ENCODE measurements at regions not wholly inside any gene's neighbourhood (a gene's known extent, or its start where the extent isn't known, plus 50 kb on each side); places are given as distances from the start of the nearest gene placed in this dataset.

GRCh38 chr9:14391620-14392019 lies 77.7 kb upstream of the NFIB start:
- Histone ChIP-seq H3K4me3 (replicated peaks in 1 of 3; ENCODE audit: insufficient read depth in 1 of 3, low read depth in 1 of 3, low read length in 3 of 3) (no peak overlapping the region), H3K9me1 (replicated peaks; ENCODE audit: control insufficient read depth, extremely low read depth, insufficient read depth, low read length) (no peaks in the 10 kb centered on the region), H3K4me2 (ENCODE audit: insufficient read depth, low read length) (no peak overlapping the region), H4K20me1 (replicated peaks; ENCODE audit: control insufficient read depth, extremely low read depth, insufficient read depth, low read length) (no peaks in the 10 kb centered on the region), H3K79me2 (ENCODE audit: control insufficient read depth, insufficient read depth, low read length) (no peaks in the 10 kb centered on the region), H3K27ac (ENCODE audit: insufficient read depth, low read depth, low read length) (no peak overlapping the region), H3K36me3 (ENCODE audit: control insufficient read depth in 2 of 2, extremely low read depth in 1 of 2, insufficient read depth in 2 of 2, low read length in 2 of 2) (no peaks in the 10 kb centered on the region), H3K4me1 (ENCODE audit: control insufficient read depth, extremely low read depth, insufficient read depth, low read length) (no peaks in the 10 kb centered on the region), H3K9me3 (replicated peaks; ENCODE audit: control insufficient read depth, insufficient read depth, low read length) (no peaks in the 10 kb centered on the region), H3K9ac (replicated peaks; ENCODE audit: extremely low read depth, insufficient read depth, low read length) (no peak overlapping the region), H3K27me3 (ENCODE audit: control insufficient read depth in 2 of 2, insufficient read depth in 2 of 2, low read length in 2 of 2) (no peaks in the 10 kb centered on the region), H2AFZ (ENCODE audit: low read depth, low read length) (no peak overlapping the region)
- no TSS peak for BruUV-seq (replicated peaks)
- ChIA-PET POLR2A (no interaction called here), CTCF (no interaction called here)
- peak; percentile 35 for FAIRE-seq
- dilution Hi-C loops (cut with MboI; ENCODE audit: extremely low pct_ligation_motif_present, low sequenced_read_pairs) = no loop called here
- no peak for TF ChIP-seq POLR2AphosphoS5 (IDR thresholded peaks at IDR 0.05; ENCODE audit: insufficient read depth, low read depth, low read length)
- no peak for TF ChIP-seq POLR2A (IDR thresholded peaks at IDR 0.05; ENCODE audit: low read depth, low read length)
- no peak for TF ChIP-seq CTCF (IDR thresholded peaks at IDR 0.05; ENCODE audit: extremely low read depth in 1 of 2, insufficient read depth in 1 of 2, low read depth in 1 of 2, low read length in 2 of 2)
- no peak for TF ChIP-seq EZH2 (IDR thresholded peaks at IDR 0.05; ENCODE audit: borderline replicate concordance, low read depth, low read length, severe bottlenecking)
- TF ChIP-seq GATA2 (IDR thresholded peaks at IDR 0.05; ENCODE audit: insufficient read depth, insufficient read length, low read depth, low read length) = no peak
- DNase-seq (ENCODE audit: low read depth, low spot score) = no peak
- intact Hi-C loops (cut with micrococcal nuclease) = no loop called here

- Histone ChIP-seq H3K27me3 (ENCODE audit: control insufficient read depth in 2 of 2, insufficient read depth in 2 of 2, low read length in 2 of 2) (no peaks in the 10 kb centered on the region), H3K9me1 (replicated peaks; ENCODE audit: control insufficient read depth, extremely low read depth, insufficient read depth, low read length) (no peaks in the 10 kb centered on the region), H3K9me3 (replicated peaks; ENCODE audit: control insufficient read depth, insufficient read depth, low read length) (no peaks in the 10 kb centered on the region), H2AFZ (ENCODE audit: low read depth, low read length) (no peak overlapping the region), H4K20me1 (replicated peaks; ENCODE audit: control insufficient read depth, extremely low read depth, insufficient read depth, low read length) (no peaks in the 10 kb centered on the region), H3K4me1 (ENCODE audit: control insufficient read depth, extremely low read depth, insufficient read depth, low read length) (no peaks in the 10 kb centered on the region), H3K36me3 (ENCODE audit: control insufficient read depth in 2 of 2, extremely low read depth in 1 of 2, insufficient read depth in 2 of 2, low read length in 2 of 2) (no peaks in the 10 kb centered on the region), H3K79me2 (ENCODE audit: control insufficient read depth, insufficient read depth, low read length) (no peaks in the 10 kb centered on the region), H3K4me3 (replicated peaks in 1 of 3; ENCODE audit: insufficient read depth in 1 of 3, low read depth in 1 of 3, low read length in 3 of 3) (no peak overlapping the region), H3K9ac (replicated peaks; ENCODE audit: extremely low read depth, insufficient read depth, low read length) (no peak overlapping the region), H3K27ac (ENCODE audit: insufficient read depth, low read depth, low read length) (no peak overlapping the region), H3K4me2 (ENCODE audit: insufficient read depth, low read length) (no peak overlapping the region)
- ChIA-PET CTCF (no interaction called here), POLR2A (no interaction called here)
- no TSS peak for BruUV-seq (replicated peaks)
- no peak for TF ChIP-seq GATA2 (IDR thresholded peaks at IDR 0.05; ENCODE audit: insufficient read depth, insufficient read length, low read depth, low read length)
- no peak for TF ChIP-seq JUN (IDR thresholded peaks at IDR 0.05; ENCODE audit: borderline replicate concordance, insufficient read depth, insufficient read length, low read depth)
- no peak for TF ChIP-seq CTCF (IDR thresholded peaks at IDR 0.05; ENCODE audit: extremely low read depth in 1 of 2, insufficient read depth in 1 of 2, low read depth in 1 of 2, low read length in 2 of 2)
- no peak for TF ChIP-seq MAX (IDR thresholded peaks at IDR 0.05; ENCODE audit: insufficient read depth, insufficient read length)
- no peak for TF ChIP-seq MYC (IDR thresholded peaks at IDR 0.05; ENCODE audit: low read depth, low read length)
- TF ChIP-seq POLR2A (IDR thresholded peaks at IDR 0.05; ENCODE audit: low read depth, low read length) = no peak
- no peak for TF ChIP-seq POLR2AphosphoS5 (IDR thresholded peaks at IDR 0.05; ENCODE audit: insufficient read depth, low read depth, low read length)
- no peak for TF ChIP-seq EZH2 (IDR thresholded peaks at IDR 0.05; ENCODE audit: borderline replicate concordance, low read depth, low read length, severe bottlenecking)
- no peak for TF ChIP-seq FOS (IDR thresholded peaks at IDR 0.05; ENCODE audit: borderline replicate concordance, insufficient read depth, low read length)
- DNase-seq (ENCODE audit: low read depth, low spot score) (no peak), FAIRE-seq (no peak)
- dilution Hi-C loops (cut with MboI; ENCODE audit: extremely low pct_ligation_motif_present, low sequenced_read_pairs) = no loop called here
- intact Hi-C loops (cut with micrococcal nuclease) = no loop called here
These were observed 75.7 kb upstream of the NFIB start for GRCh38 chr9:14389657-14390056.
